ES-I3 (cell line): ENCODE measurements at regions not wholly inside any gene's neighbourhood (a gene's known extent, or its start where the extent isn't known, plus 50 kb on each side); places are given as distances from the start of the nearest gene placed in this dataset.

Experiments
- H3K36me3 ChIP-seq: 2 replicates; pipeline ENCODE4 v1.6.1; 2013; ENCODE audit warnings: mild to moderate bottlenecking, low read length, control low read depth, moderate library complexity; ENCODE audit not compliant: insufficient read depth
- H3K4me1 ChIP-seq: 2 replicates; pipeline ENCODE4 v1.6.1; 2013; ENCODE audit warnings: mild to moderate bottlenecking, control low read depth, low read length; ENCODE audit not compliant: insufficient read depth
- H3K9ac ChIP-seq: 2 replicates; pipeline ENCODE4 v1.6.1; 2013; ENCODE audit warnings: low read depth, mild to moderate bottlenecking, low read length, moderate library complexity
- H3K9me3 ChIP-seq: 2 replicates; pipeline ENCODE4 v1.6.1; 2013; ENCODE audit warnings: mild to moderate bottlenecking, low read length, moderate library complexity; ENCODE audit not compliant: control insufficient read depth, insufficient read depth

- Histone ChIP-seq H3K4me1 (no peaks in the 10 kb centered on the region), H3K9me3 (no peaks in the 10 kb centered on the region), H3K36me3 (no peaks in the 10 kb centered on the region), H3K9ac (no peak overlapping the region)
These were observed 374.2 kb downstream of the TDRD15 start for GRCh38 chr2:21498016-21498415.

DNA sequence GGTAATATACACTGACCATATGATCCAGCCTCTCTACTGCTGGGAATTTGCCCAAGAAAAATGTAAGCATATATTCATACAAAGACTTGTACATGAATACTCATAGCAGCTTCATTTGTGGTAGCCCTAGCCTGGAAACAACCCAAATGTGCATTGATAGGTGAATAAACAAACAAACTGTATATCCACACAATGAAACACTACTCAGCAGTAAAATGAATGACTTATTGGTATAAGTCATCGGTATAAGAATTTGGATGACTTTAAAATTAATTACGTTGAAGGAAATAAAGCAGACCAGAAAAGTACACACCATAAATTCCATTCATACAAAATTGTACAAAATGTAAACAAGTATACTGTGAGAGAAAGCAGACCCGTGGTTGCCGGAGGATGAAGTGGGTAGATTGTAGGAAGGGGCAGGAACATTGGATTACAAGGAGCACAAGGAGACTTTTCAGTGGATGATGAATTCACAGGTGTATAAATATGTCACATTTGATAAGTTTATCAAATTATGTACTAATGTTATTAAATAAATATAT lies 376.7 kb downstream of the TDRD15 start:
- no peaks in the 10 kb centered on the region for H3K36me3 ChIP-seq
- H3K9ac ChIP-seq: no peak overlapping the region
- no peaks in the 10 kb centered on the region for H3K9me3 ChIP-seq
- H3K4me1 ChIP-seq: no peaks in the 10 kb centered on the region

DNA sequence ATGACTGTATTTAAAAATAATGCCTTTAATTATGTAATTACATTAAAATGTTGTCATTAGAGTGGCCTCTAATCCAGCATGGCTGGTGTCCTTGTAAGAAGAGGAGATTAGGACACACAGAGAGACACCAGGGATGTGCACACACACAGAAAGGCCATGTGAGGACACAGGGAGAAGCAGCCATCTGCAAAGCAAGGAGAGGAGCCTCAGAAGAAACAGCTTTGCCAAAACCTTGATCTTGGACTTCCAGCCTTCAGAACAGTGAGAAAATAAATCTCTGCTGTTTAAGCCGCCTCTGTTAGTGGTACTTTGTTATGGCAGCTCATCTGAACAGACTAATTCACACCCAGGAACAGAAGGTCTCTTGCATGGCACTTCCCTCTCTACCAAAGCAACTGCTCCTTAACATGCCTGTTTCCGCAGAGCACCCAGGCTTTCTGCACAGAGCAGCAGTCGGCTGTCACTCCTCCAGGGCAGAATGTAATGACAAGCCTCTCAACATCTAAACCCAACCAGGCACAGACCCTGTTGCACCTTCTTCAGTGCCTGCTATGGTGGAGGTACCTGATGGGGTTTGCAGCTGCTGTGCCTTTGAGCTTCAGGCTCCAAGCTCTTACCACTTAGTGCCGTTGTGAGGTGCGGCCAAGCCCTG lies 377.7 kb downstream of the TDRD15 start:
- Histone ChIP-seq H3K36me3 (no peaks in the 10 kb centered on the region), H3K9ac (no peak overlapping the region), H3K4me1 (no peaks in the 10 kb centered on the region), H3K9me3 (no peaks in the 10 kb centered on the region)

GRCh38 chr2:21515903-21516302 lies 392.1 kb downstream of the TDRD15 start:
- Histone ChIP-seq H3K9me3 (no peaks in the 10 kb centered on the region), H3K9ac (no peak overlapping the region), H3K4me1 (no peaks in the 10 kb centered on the region), H3K36me3 (no peaks in the 10 kb centered on the region)

- no peaks in the 10 kb centered on the region for H3K9me3 ChIP-seq
These were observed 395.6 kb downstream of the TDRD15 start for GRCh38 chr2:21519412-21519811.

DNA sequence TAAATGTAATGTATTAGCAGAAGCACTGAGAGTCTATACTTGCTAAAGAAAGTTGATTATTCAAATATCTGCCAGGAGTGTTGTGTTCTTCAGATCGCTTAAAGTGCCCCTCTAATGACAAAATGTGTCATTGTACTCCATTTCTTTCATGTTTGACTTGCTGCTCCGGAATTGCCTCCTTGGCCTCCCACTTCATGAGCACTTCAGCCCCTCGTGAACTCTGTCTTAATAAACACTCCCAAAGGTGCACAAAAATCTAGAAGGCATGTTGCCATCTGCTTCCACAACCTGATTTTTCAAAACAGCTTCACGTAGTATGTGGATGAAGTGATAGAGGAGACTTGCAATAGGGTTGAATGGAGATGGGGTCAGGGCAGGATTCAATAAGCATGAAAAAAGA lies 396.1 kb downstream of the TDRD15 start:
- H3K36me3 ChIP-seq: no peaks in the 10 kb centered on the region
- no peak overlapping the region for H3K9ac ChIP-seq
- H3K4me1 ChIP-seq: no peaks in the 10 kb centered on the region
- no peaks in the 10 kb centered on the region for H3K9me3 ChIP-seq

More at GRCh38 chr2:21519412-21519811, 395.6 kb downstream of the TDRD15 start:
- no peaks in the 10 kb centered on the region for H3K4me1 ChIP-seq
- no peaks in the 10 kb centered on the region for H3K36me3 ChIP-seq
- H3K9ac ChIP-seq: no peak overlapping the region

- no peaks in the 10 kb centered on the region for H3K36me3 ChIP-seq
- no peaks in the 10 kb centered on the region; the same call in 1 of the 2 replicates for H3K9me3 ChIP-seq
- H3K4me1 ChIP-seq: no peaks in the 10 kb centered on the region
- no peak overlapping the region for H3K9ac ChIP-seq
These were observed 412.1 kb downstream of the TDRD15 start for GRCh38 chr2:21535826-21536225.

DNA sequence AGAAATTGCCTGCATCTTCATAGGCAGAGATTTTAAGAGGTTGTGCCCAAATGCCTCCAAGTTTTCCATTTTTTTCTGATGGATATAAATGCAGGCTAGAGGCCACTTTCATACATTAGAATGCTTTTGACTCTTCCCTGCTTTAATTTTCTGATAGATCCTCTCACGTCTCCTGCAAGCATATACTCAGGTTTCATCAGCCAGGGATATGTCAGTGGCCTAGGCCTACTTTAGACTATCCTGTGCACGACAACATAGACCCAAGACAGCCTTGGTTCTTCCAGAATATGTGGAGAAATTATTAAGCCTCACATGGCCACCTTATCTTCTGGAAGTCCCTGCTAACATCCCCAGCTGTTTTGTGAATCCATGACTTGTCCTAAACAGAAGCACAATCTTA lies 415.9 kb downstream of the TDRD15 start:
- Histone ChIP-seq H3K4me1 (no peaks in the 10 kb centered on the region), H3K36me3 (no peaks in the 10 kb centered on the region), H3K9ac (no peak overlapping the region), H3K9me3 (no peaks in the 10 kb centered on the region; the same call in 1 of the 2 replicates)

- H3K9me3 ChIP-seq: no peaks in the 10 kb centered on the region
- no peaks in the 10 kb centered on the region for H3K36me3 ChIP-seq
- H3K4me1 ChIP-seq: no peaks in the 10 kb centered on the region
- no peak overlapping the region for H3K9ac ChIP-seq
These were observed 419.9 kb downstream of the TDRD15 start for GRCh38 chr2:21543630-21544029.

DNA sequence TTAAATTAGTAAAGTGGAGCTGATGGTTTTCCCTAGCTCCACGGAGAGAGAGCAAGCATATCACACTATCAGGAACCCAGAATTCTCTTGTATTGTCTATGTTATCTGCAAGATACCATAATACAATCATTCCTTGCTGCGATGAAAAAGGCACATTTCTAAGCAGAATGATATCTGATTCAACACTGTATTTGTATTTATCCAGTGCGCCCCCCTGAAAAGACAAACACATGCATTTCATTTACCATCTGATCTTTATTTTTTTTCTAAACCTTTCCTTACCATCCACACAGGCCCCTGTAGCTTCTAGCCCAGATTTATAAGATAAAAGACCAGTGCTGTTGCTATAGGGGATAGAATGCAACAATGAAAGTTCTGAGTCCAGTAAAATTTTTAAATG lies 420.6 kb downstream of the TDRD15 start:
- no peaks in the 10 kb centered on the region for H3K4me1 ChIP-seq
- H3K36me3 ChIP-seq: no peaks in the 10 kb centered on the region
- no peak overlapping the region for H3K9ac ChIP-seq
- H3K9me3 ChIP-seq: no peaks in the 10 kb centered on the region

GRCh38 chr2:21552981-21553380 lies 429.2 kb downstream of the TDRD15 start:
- Histone ChIP-seq H3K9ac (no peak overlapping the region), H3K36me3 (no peaks in the 10 kb centered on the region)

GRCh38 chr2:21559351-21559750 lies 435.6 kb downstream of the TDRD15 start:
- no peak overlapping the region for H3K9ac ChIP-seq
- no peaks in the 10 kb centered on the region for H3K4me1 ChIP-seq
- no peaks in the 10 kb centered on the region; the same call in 1 of the 2 replicates for H3K9me3 ChIP-seq
- no peaks in the 10 kb centered on the region for H3K36me3 ChIP-seq

More at GRCh38 chr2:21552981-21553380, 429.2 kb downstream of the TDRD15 start:
- H3K9me3 ChIP-seq: no peaks in the 10 kb centered on the region; the same call in 1 of the 2 replicates
- H3K4me1 ChIP-seq: no peaks in the 10 kb centered on the region

GRCh38 chr2:21561965-21562364 lies 438.2 kb downstream of the TDRD15 start:
- Histone ChIP-seq H3K4me1 (no peaks in the 10 kb centered on the region), H3K9ac (no peak overlapping the region), H3K9me3 (no peaks in the 10 kb centered on the region), H3K36me3 (no peaks in the 10 kb centered on the region)

GRCh38 chr2:21567395-21567794 lies 443.6 kb downstream of the TDRD15 start:
- Histone ChIP-seq H3K9ac (no peak overlapping the region), H3K36me3 (no peaks in the 10 kb centered on the region), H3K9me3 (no peaks in the 10 kb centered on the region), H3K4me1 (peaks cover 6% of the 10 kb centered on the region; the same call in 1 of the 2 replicates)

GRCh38 chr2:21571686-21572085 lies 447.9 kb downstream of the TDRD15 start:
- Histone ChIP-seq H3K9ac (no peak overlapping the region), H3K9me3 (no peaks in the 10 kb centered on the region), H3K4me1 (peaks cover 6% of the 10 kb centered on the region; the same call in 1 of the 2 replicates), H3K36me3 (no peaks in the 10 kb centered on the region)
